HCT116 (cell line): ENCODE measurements at regions not wholly inside any gene's neighbourhood (a gene's known extent, or its start where the extent isn't known, plus 50 kb on each side); places are given as distances from the start of the nearest gene placed in this dataset.

ENCODE experiments used
- ATAC-seq: fragments of 200-7000 bp; cut with Tn5 transposase; 2 replicates; pipeline ENCODE4 v1.9.1; 2020; ENCODE audit warnings: mild to moderate bottlenecking, moderate library complexity
- BruUV-seq: library from RNA; stranded (reverse); fragments of 400-500 nt; replicated peaks from 2 replicates; lab custom pipeline; 2021; lab: Mats Ljungman, UMichigan
- CTCF ChIA-PET: fragments of 300-600 bp; sonication (Branson Sonifier 250); formaldehyde crosslinking; loops from one replicate; lab custom pipeline; 2021; ENCODE audit warnings: antibody characterized with exemption; lab: Charles Lee
- POLR2A ChIA-PET: fragments of 300-600, 350-600 bp; sonication (Branson Sonifier 250); formaldehyde crosslinking; loops from one replicate; lab custom pipeline; 2021; ENCODE audit warnings: antibody characterized with exemption; lab: Charles Lee
- RAD21 ChIA-PET, 2 experiments: fragments of 300-600 bp; sonication (Branson Sonifier 250); formaldehyde crosslinking; loops; one replicate each; lab custom pipeline; 2023; ENCODE audit warnings: low total read pairs in 2 of 2; ENCODE audit not compliant: uncharacterized antibody in 2 of 2, unreplicated experiment in 2 of 2, low non-redundant PET in 1 of 2; lab: Charles Lee
- DNase-seq: peaks from one replicate; pipeline ENCODE4 v3.0.0-alpha.2; 2010; ENCODE audit warnings: low read depth, low spot score
- H2AFZ ChIP-seq: fragments of 200-600 bp; shearing (Covaris generic), sonication (generic); 2 replicates; pipeline ENCODE4 v1.6.1; 2017; ENCODE audit warnings: low read depth, mixed run types, mixed read lengths, antibody characterized with exemption, low read length; ENCODE audit not compliant: poor library complexity, severe bottlenecking
- H3K27ac ChIP-seq: 2 replicates; pipeline ENCODE4 v1.5.1; 2012; ENCODE audit warnings: low read depth, low read length
- H3K27me3 ChIP-seq: fragments of 200-600 bp; sonication (generic); 2 replicates; pipeline ENCODE4 v1.6.1; 2016; ENCODE audit warnings: mixed run types, low read length, mixed read lengths; ENCODE audit not compliant: insufficient read depth
- H3K36me3 ChIP-seq, 2 experiments: fragments of 200-500 bp in 1 of 2; fragments of 200-600 bp in 1 of 2; sonication (Bioruptor generic) in 1 of 2; sonication (generic) in 1 of 2; 2 replicates each; pipeline versions ENCODE4 v1.5.1 to v1.6.1; 2014 to 2016; ENCODE audit warnings: low read length in 2 of 2, inconsistent platforms in 1 of 2, mixed read lengths in 1 of 2, mixed run types in 1 of 2; ENCODE audit not compliant: insufficient read depth in 2 of 2, control insufficient read depth in 1 of 2
- H3K4me1 ChIP-seq, 2 experiments: fragments of 200-600 bp in 1 of 2; sonication (generic) in 1 of 2; 2 replicates each; pipeline versions ENCODE4 v1.5.1 to v1.6.1; 2012 to 2017; ENCODE audit warnings: low read length in 2 of 2, inconsistent platforms in 1 of 2, mild to moderate bottlenecking in 1 of 2, mixed read lengths in 1 of 2, mixed run types in 1 of 2, moderate library complexity in 1 of 2; ENCODE audit not compliant: insufficient read depth in 2 of 2, control insufficient read depth in 1 of 2
- H3K4me2 ChIP-seq: fragments of 200-600 bp; sonication (generic); 2 replicates; pipeline ENCODE4 v1.6.1; 2017; ENCODE audit warnings: mixed run types, low read length, mixed read lengths
- H3K4me3 ChIP-seq, 2 experiments: fragments of 200-600 bp in 1 of 2; sonication (generic) in 1 of 2; replicated peaks in 1 of 2; 2 replicates each; pipeline ENCODE4 v1.5.1; 2011 to 2016; ENCODE audit warnings: low read length in 2 of 2, control low read depth in 1 of 2, low read depth in 1 of 2, mild to moderate bottlenecking in 1 of 2, mixed read lengths in 1 of 2, mixed run types in 1 of 2
- H3K79me2 ChIP-seq: fragments of 200-600 bp; sonication (generic); 2 replicates; pipeline ENCODE4 v1.6.1; 2017; ENCODE audit warnings: mild to moderate bottlenecking, mixed run types, low read length, moderate library complexity, mixed read lengths; ENCODE audit not compliant: insufficient read depth
- H3K9ac ChIP-seq: fragments of 200-600 bp; sonication (generic); 2 replicates; pipeline ENCODE4 v1.6.1; 2016; ENCODE audit warnings: low read length, mixed read lengths
- H3K9me2 ChIP-seq: fragments of 200-600 bp; sonication (generic), shearing (Covaris generic); 2 replicates; pipeline ENCODE4 v1.6.1; 2017; ENCODE audit warnings: mixed run types, mild to moderate bottlenecking, moderate library complexity; ENCODE audit not compliant: insufficient read depth
- H3K9me3 ChIP-seq, 2 experiments: fragments of 200-500 bp in 1 of 2; fragments of 200-600 bp in 1 of 2; sonication (Bioruptor generic) in 1 of 2; sonication (generic) in 1 of 2; 2 replicates each; pipeline ENCODE4 v1.6.1; 2014 to 2017; ENCODE audit warnings: low read length in 2 of 2, mixed read lengths in 2 of 2, inconsistent platforms in 1 of 2, low read depth in 1 of 2, mild to moderate bottlenecking in 1 of 2, mixed run types in 1 of 2, moderate library complexity in 1 of 2; ENCODE audit not compliant: control insufficient read depth in 1 of 2, insufficient read depth in 1 of 2
- H4K20me1 ChIP-seq: fragments of 200-600 bp; sonication (generic), shearing (Covaris generic); 2 replicates; pipeline ENCODE4 v1.6.1; 2017; ENCODE audit warnings: mixed run types, mild to moderate bottlenecking, moderate library complexity; ENCODE audit not compliant: insufficient read depth
- CBX3 ChIP-seq: IDR thresholded peaks from 2 replicates; pipeline ENCODE4 v1.6.1; 2012; ENCODE audit warnings: low read depth
- CEBPB ChIP-seq: IDR thresholded peaks from 2 replicates; pipeline ENCODE4 v1.6.1; 2012; ENCODE audit warnings: low read depth
- EGR1 ChIP-seq: IDR thresholded peaks from 2 replicates; pipeline ENCODE4 v1.6.1; 2012; ENCODE audit warnings: low read depth
- EZH2 ChIP-seq: fragments of 200-600 bp; sonication (generic); IDR thresholded peaks from 2 replicates; pipeline ENCODE4 v1.6.1; 2017; ENCODE audit warnings: antibody characterized with exemption, mixed run types
- EZH2phosphoT487 ChIP-seq: fragments of 200-600 bp; IDR thresholded peaks from 2 replicates; pipeline ENCODE4 v1.6.1; 2018; ENCODE audit warnings: antibody characterized with exemption, borderline replicate concordance
- FOSL1 ChIP-seq: IDR thresholded peaks from 2 replicates; pipeline ENCODE4 v1.6.1; 2012; ENCODE audit warnings: low read depth
- JUND ChIP-seq: IDR thresholded peaks from 2 replicates; pipeline ENCODE4 v1.6.1; 2012
- MAX ChIP-seq: IDR thresholded peaks from 2 replicates; pipeline ENCODE4 v1.6.1; 2012
- POLR2A ChIP-seq: IDR thresholded peaks from 2 replicates; pipeline ENCODE4 v1.7.0; 2011; ENCODE audit warnings: borderline replicate concordance; ENCODE audit not compliant: insufficient read depth, insufficient read length; ENCODE audit errors: extremely low read depth
- RAD21 ChIP-seq: IDR thresholded peaks from 2 replicates; pipeline ENCODE4 v1.6.1; 2012; ENCODE audit warnings: low read depth, mild to moderate bottlenecking
- SIN3A ChIP-seq: IDR thresholded peaks from 2 replicates; pipeline ENCODE4 v1.6.1; 2012; ENCODE audit warnings: low read depth
- SP1 ChIP-seq: IDR thresholded peaks from 2 replicates; pipeline ENCODE4 v1.6.1; 2012; ENCODE audit warnings: low read depth
- SRF ChIP-seq: IDR thresholded peaks from 2 replicates; pipeline ENCODE4 v1.6.1; 2012; ENCODE audit warnings: low read depth
- TCF7L2 ChIP-seq: IDR thresholded peaks from 2 replicates; pipeline ENCODE4 v1.7.0; 2011; ENCODE audit warnings: borderline replicate concordance, inconsistent platforms; ENCODE audit not compliant: insufficient read depth, insufficient read length; ENCODE audit errors: extremely low read depth
- YY1 ChIP-seq: IDR thresholded peaks from 2 replicates; pipeline ENCODE4 v1.6.1; 2011; ENCODE audit warnings: low read length, low read depth, moderate library complexity, mild to moderate bottlenecking; ENCODE audit not compliant: insufficient replicate concordance; ENCODE audit errors: extremely low read depth
- ZFX ChIP-seq: fragments of 450-650 bp; IDR thresholded peaks from 2 replicates; pipeline ENCODE4 v1.6.1; 2017
- intact Hi-C: fragments of 100-400 bp; cut with micrococcal nuclease; formaldehyde crosslinking; loops from 2 replicates; pipeline ENCODE4 v1.10.0; 2022
- TF ChIP-seq, protein P1 (sequence below): IDR thresholded peaks from 2 replicates; pipeline ENCODE4 v1.6.1; 2012
- TF ChIP-seq, protein P2 (sequence below), 3 experiments: fragments of 200-600 bp in 1 of 3; sonication (generic) in 1 of 3; IDR thresholded peaks in 2 of 3; conservative IDR thresholded peaks in 1 of 3; 2 replicates each; pipeline ENCODE4 v1.5.1; 2012 to 2017; ENCODE audit warnings: low read depth in 2 of 3, low read length in 2 of 3, antibody characterized with exemption in 1 of 3, borderline replicate concordance in 1 of 3, control low read depth in 1 of 3, mild to moderate bottlenecking in 1 of 3, mixed read lengths in 1 of 3, mixed run types in 1 of 3, moderate library complexity in 1 of 3; ENCODE audit not compliant: insufficient read depth in 1 of 3

GRCh38 chr6:12230523-12230922, 59.6 kb upstream of the EDN1 start:
- no peak for DNase-seq
- intact Hi-C loops = loop anchor here (10.0 kb wide), 1 partner anchor 216 kb away; the partner anchor contains the start of gene HIVEP1
- TF ChIP-seq, protein P1, sequence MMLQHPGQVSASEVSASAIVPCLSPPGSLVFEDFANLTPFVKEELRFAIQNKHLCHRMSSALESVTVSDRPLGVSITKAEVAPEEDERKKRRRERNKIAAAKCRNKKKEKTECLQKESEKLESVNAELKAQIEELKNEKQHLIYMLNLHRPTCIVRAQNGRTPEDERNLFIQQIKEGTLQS = no peak
- TF ChIP-seq MAX = no peak
- TF ChIP-seq, protein P2, sequence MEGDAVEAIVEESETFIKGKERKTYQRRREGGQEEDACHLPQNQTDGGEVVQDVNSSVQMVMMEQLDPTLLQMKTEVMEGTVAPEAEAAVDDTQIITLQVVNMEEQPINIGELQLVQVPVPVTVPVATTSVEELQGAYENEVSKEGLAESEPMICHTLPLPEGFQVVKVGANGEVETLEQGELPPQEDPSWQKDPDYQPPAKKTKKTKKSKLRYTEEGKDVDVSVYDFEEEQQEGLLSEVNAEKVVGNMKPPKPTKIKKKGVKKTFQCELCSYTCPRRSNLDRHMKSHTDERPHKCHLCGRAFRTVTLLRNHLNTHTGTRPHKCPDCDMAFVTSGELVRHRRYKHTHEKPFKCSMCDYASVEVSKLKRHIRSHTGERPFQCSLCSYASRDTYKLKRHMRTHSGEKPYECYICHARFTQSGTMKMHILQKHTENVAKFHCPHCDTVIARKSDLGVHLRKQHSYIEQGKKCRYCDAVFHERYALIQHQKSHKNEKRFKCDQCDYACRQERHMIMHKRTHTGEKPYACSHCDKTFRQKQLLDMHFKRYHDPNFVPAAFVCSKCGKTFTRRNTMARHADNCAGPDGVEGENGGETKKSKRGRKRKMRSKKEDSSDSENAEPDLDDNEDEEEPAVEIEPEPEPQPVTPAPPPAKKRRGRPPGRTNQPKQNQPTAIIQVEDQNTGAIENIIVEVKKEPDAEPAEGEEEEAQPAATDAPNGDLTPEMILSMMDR (IDR thresholded peaks at IDR 0.05 in 2 of 3, conservative IDR thresholded peaks at IDR 0.05 in 1 of 3; ENCODE audit: borderline replicate concordance in 1 of 3, insufficient read depth in 1 of 3, low read depth in 2 of 3, low read length in 2 of 3) = no peak
- no peak for TF ChIP-seq SIN3A
- no peak for TF ChIP-seq EZH2phosphoT487
- no peak for TF ChIP-seq JUND
- no peak for TF ChIP-seq RAD21
- no peak for TF ChIP-seq CBX3
- TF ChIP-seq YY1 = no peak
- TF ChIP-seq ZFX = no peak
- TF ChIP-seq EZH2 = no peak
- TF ChIP-seq SRF = no peak
- no peak for TF ChIP-seq EGR1
- TF ChIP-seq TCF7L2 = no peak
- no peak for TF ChIP-seq FOSL1
- no peak for TF ChIP-seq CEBPB
- no peak for TF ChIP-seq SP1
- TF ChIP-seq POLR2A = no peak
- BruUV-seq = no TSS peak
- Histone ChIP-seq H4K20me1 (no peaks in the 10 kb centered on the region), H3K36me3 (no peaks in the 10 kb centered on the region), H3K4me3 (no peak overlapping the region), H3K9ac (no peak overlapping the region), H3K4me1 (no peaks in the 10 kb centered on the region), H3K27me3 (peaks cover 4% of the 10 kb centered on the region; the same call in 1 of the 2 replicates), H3K79me2 (no peaks in the 10 kb centered on the region), H3K9me2 (no peaks in the 10 kb centered on the region), H3K4me2 (no peak overlapping the region), H3K27ac (no peak overlapping the region), H2AFZ (no peak overlapping the region), H3K9me3 (no peaks in the 10 kb centered on the region)
- ATAC-seq = no peak
- CTCF ChIA-PET = no interaction called here
- POLR2A ChIA-PET = no interaction called here
- RAD21 ChIA-PET = no interaction called here
